ENCODE measurements at regions not wholly inside any gene's neighbourhood (a gene's known extent, or its start where the extent isn't known, plus 50 kb on each side); places are given as distances from the start of the nearest gene placed in this dataset.
A peak's percentile ranks its signal among the peaks of the same experiment; 100 is the strongest.
"Not testable (repeated sequence)": the region's sequence is repeated elsewhere in the genome, so short reads cannot be mapped to it uniquely, and the experiment has no call there.

- H3K9ac ChIP-seq (ENCODE audit: low read depth, low read length); H3K4me2 ChIP-seq (ENCODE audit: low read depth, low read length); H4K8ac ChIP-seq (ENCODE audit: low read depth in 2 of 2, low read length in 2 of 2); dilution Hi-C loops (cut with HindIII; ENCODE audit: low sequenced_read_pairs, unreplicated experiment); H4K20me1 ChIP-seq (ENCODE audit: insufficient read depth, low read length); H3K4me3 ChIP-seq (ENCODE audit: insufficient read depth, low read depth, low read length); DNase-seq; H3K27me3 ChIP-seq (ENCODE audit: control insufficient read depth, insufficient read depth, low read length); H2AK5ac ChIP-seq (ENCODE audit: low read depth, low read length); intact Hi-C loops (cut with micrococcal nuclease); POLR2A ChIA-PET (ENCODE audit: unreplicated experiment); ATAC-seq (ENCODE audit: low read depth); H3K14ac ChIP-seq (replicated peaks; ENCODE audit: low read depth, low read length); H2AFZ ChIP-seq (replicated peaks; ENCODE audit: low read length, poor library complexity); CTCF ChIA-PET; in situ Hi-C loops (cut with MboI; ENCODE audit: low sequenced_read_pairs); H2AK9ac ChIP-seq (replicated peaks; ENCODE audit: low read depth, low read length, poor library complexity); BruUV-seq (replicated peaks); H3K23ac ChIP-seq (ENCODE audit: low read depth, low read length); H3K56ac ChIP-seq (ENCODE audit: extremely low read depth, insufficient read depth, low read length); H2BK5ac ChIP-seq (ENCODE audit: low read depth, low read length, poor library complexity, severe bottlenecking): not testable (repeated sequence)
- Histone ChIP-seq H2BK120ac (ENCODE audit: low read depth, low read length) (peak overlapping the region; percentile 96), H3K18ac (ENCODE audit: low read depth, low read length) (peak overlapping the region; percentile 84; the same call in 1 of the 2 replicates), H3K4ac (ENCODE audit: low read depth, low read length) (0 out of 2 replicates have a peak overlapping the region, but pooled peaks have one; percentile 15), H3K27ac (ENCODE audit: insufficient read depth, low read length) (peak overlapping the region; percentile 92; the same call in 1 of the 2 replicates), H3K79me1 (ENCODE audit: low read depth in 1 of 2, low read length in 2 of 2) (peaks cover 14 to 28% of the 10 kb centered on the region in 2 experiments), H2BK20ac (ENCODE audit: low read depth, low read length) (peak overlapping the region; percentile 100; the same call in 1 of the 2 replicates), H3K9me3 (ENCODE audit: control insufficient read depth, insufficient read depth, low read length) (peaks cover 25% of the 10 kb centered on the region), H3K9me1 (ENCODE audit: insufficient read depth, low read length) (peaks cover 17% of the 10 kb centered on the region), H3K36me3 (ENCODE audit: control insufficient read depth, insufficient read depth, low read length) (peaks cover 18% of the 10 kb centered on the region), H2BK15ac (ENCODE audit: low read depth, low read length) (peak overlapping the region; percentile 36; the same call in 2 of the 3 replicates), H4K91ac (ENCODE audit: insufficient read depth, low read depth, low read length) (peak overlapping the region; percentile 99), H3K4me1 (ENCODE audit: control insufficient read depth, insufficient read depth, low read length) (peaks cover 20% of the 10 kb centered on the region), H4K5ac (ENCODE audit: low read depth, low read length) (peak overlapping the region; percentile 76)
- WGBS, 2 experiments (ENCODE audit: extremely low coverage in 2 of 2, insufficient read length in 1 of 2), result no CpG with 5 or more reads among the region's 7 CpGs
Measured at GRCh38 chr16:29222615-29223014, 183.9 kb downstream of the NPIPB11 start.

- H3K27me3 ChIP-seq (ENCODE audit: control insufficient read depth, insufficient read depth, low read length); intact Hi-C loops (cut with micrococcal nuclease); H3K4me2 ChIP-seq (ENCODE audit: low read depth, low read length); H3K4me3 ChIP-seq (ENCODE audit: insufficient read depth, low read depth, low read length); dilution Hi-C loops (cut with HindIII; ENCODE audit: low sequenced_read_pairs, unreplicated experiment); CTCF ChIA-PET; BruUV-seq (replicated peaks); H4K20me1 ChIP-seq (ENCODE audit: insufficient read depth, low read length); in situ Hi-C loops (cut with MboI; ENCODE audit: low sequenced_read_pairs); DNase-seq; ATAC-seq (ENCODE audit: low read depth); H2AK9ac ChIP-seq (replicated peaks; ENCODE audit: low read depth, low read length, poor library complexity); H2AFZ ChIP-seq (replicated peaks; ENCODE audit: low read length, poor library complexity): not testable (repeated sequence)
- H4K8ac ChIP-seq (ENCODE audit: low read depth in 2 of 2, low read length in 2 of 2), result peak overlapping the region; percentile 93 to 98
- H3K23ac ChIP-seq (ENCODE audit: low read depth, low read length), result peak overlapping the region; percentile 95
- peak overlapping the region; percentile 76 for H4K5ac ChIP-seq (ENCODE audit: low read depth, low read length)
- peaks cover 31% of the 10 kb centered on the region for H3K9me3 ChIP-seq (ENCODE audit: control insufficient read depth, insufficient read depth, low read length)
- H3K9ac ChIP-seq (ENCODE audit: low read depth, low read length), result peak overlapping the region; percentile 61
- H3K27ac ChIP-seq (ENCODE audit: insufficient read depth, low read length), result peak overlapping the region; percentile 92
- peak overlapping the region; percentile 98 for H2BK5ac ChIP-seq (ENCODE audit: low read depth, low read length, poor library complexity, severe bottlenecking)
- H2AK5ac ChIP-seq (ENCODE audit: low read depth, low read length), result peak overlapping the region; percentile 99
- peak overlapping the region; percentile 100 for H2BK20ac ChIP-seq (ENCODE audit: low read depth, low read length)
- peak overlapping the region; percentile 35 for H3K56ac ChIP-seq (ENCODE audit: extremely low read depth, insufficient read depth, low read length)
- peak overlapping the region; percentile 99 for H4K91ac ChIP-seq (ENCODE audit: insufficient read depth, low read depth, low read length)
- peaks cover 14 to 34% of the 10 kb centered on the region in 2 experiments for H3K79me1 ChIP-seq (ENCODE audit: low read depth in 1 of 2, low read length in 2 of 2)
- H3K9me1 ChIP-seq (ENCODE audit: insufficient read depth, low read length), result peaks cover 17% of the 10 kb centered on the region
- WGBS, 2 experiments (ENCODE audit: extremely low coverage in 2 of 2, insufficient read length in 1 of 2), result no CpG with 5 or more reads among the region's 8 CpGs
- peak overlapping the region; percentile 91 for H3K4ac ChIP-seq (ENCODE audit: low read depth, low read length)
- peak overlapping the region; percentile 84 for H3K18ac ChIP-seq (ENCODE audit: low read depth, low read length)
- peaks cover 22% of the 10 kb centered on the region for H3K4me1 ChIP-seq (ENCODE audit: control insufficient read depth, insufficient read depth, low read length)
- peak overlapping the region; percentile 81 for H3K14ac ChIP-seq (replicated peaks; ENCODE audit: low read depth, low read length)
- peaks cover 24% of the 10 kb centered on the region for H3K36me3 ChIP-seq (ENCODE audit: control insufficient read depth, insufficient read depth, low read length)
- POLR2A ChIA-PET (ENCODE audit: unreplicated experiment), result interaction anchor here (0.7 kb wide), 1 partner anchor 26 kb away, joined by 3 read pairs; no protein-coding TSS in a partner anchor
- peak overlapping the region; percentile 96 for H2BK120ac ChIP-seq (ENCODE audit: low read depth, low read length)
- peak overlapping the region; percentile 36; the same call in 2 of the 3 replicates for H2BK15ac ChIP-seq (ENCODE audit: low read depth, low read length)
Measured at GRCh38 chr16:29222008-29222407, 184.5 kb downstream of the NPIPB11 start.

Data from IMR-90 (cell line).